Tibial nerve (tissue), 4 donors: ENCODE measurements at regions not wholly inside any gene's neighbourhood (a gene's known extent, or its start where the extent isn't known, plus 50 kb on each side); places are given as distances from the start of the nearest gene placed in this dataset.

Experiments
- CTCF ChIP-seq, 5 experiments: fragments of 200-600 bp in 3 of 5; fragments of 450-650 bp in 2 of 5; sonication (generic) in 3 of 5; IDR thresholded peaks; one replicate each; pipeline ENCODE4 v1.5.1; 2016 to 2019; ENCODE audit warnings: antibody characterized with exemption in 5 of 5, mild to moderate bottlenecking in 3 of 5, moderate library complexity in 2 of 5
- EP300 ChIP-seq, 2 donors: sonication (generic); formaldehyde crosslinking; IDR thresholded peaks; one replicate each; pipeline ENCODE4 v1.6.1; 2017; ENCODE audit warnings: antibody characterized with exemption in 2 of 2, mild to moderate bottlenecking in 1 of 2
- POLR2A ChIP-seq, 2 donors: fragments of 450-650 bp; IDR thresholded peaks; one replicate each; pipeline ENCODE4 v1.6.1; 2017; ENCODE audit warnings: antibody characterized with exemption in 2 of 2, mild to moderate bottlenecking in 2 of 2, moderate library complexity in 2 of 2

- TF ChIP-seq POLR2A (IDR thresholded peaks at IDR 0.05) (no peak), CTCF (IDR thresholded peaks at IDR 0.05) (no peak), EP300 (IDR thresholded peaks at IDR 0.05) (peak in 1 of 2 donors; percentile 17)
Observed at GRCh38 chr6:14984519-14984853, 261.4 kb upstream of the JARID2 start.
